ENCODE measurements at regions not wholly inside any gene's neighbourhood (a gene's known extent, or its start where the extent isn't known, plus 50 kb on each side); places are given as distances from the start of the nearest gene placed in this dataset.
A peak's percentile ranks its signal among the peaks of the same experiment; 100 is the strongest.

GRCh38 chr5:57581772-57582171 is 99.2 kb upstream of the ACTBL2 start:
- no peak for DNase-seq

- no peak for DNase-seq
Measured at GRCh38 chr5:57581222-57581621, 98.6 kb upstream of the ACTBL2 start.

GRCh38 chr5:57577432-57578175 is 95.0 kb upstream of the ACTBL2 start:
- DNase-seq: no peak

- DNase-seq: no peak
Measured at GRCh38 chr5:57576317-57576716, 93.7 kb upstream of the ACTBL2 start.

- DNase-seq: no peak
Measured at GRCh38 chr5:57575839-57576238, 93.2 kb upstream of the ACTBL2 start.

GRCh38 chr5:57572461-57572860 is 89.8 kb upstream of the ACTBL2 start:
- no peak for DNase-seq

- no peak for DNase-seq
Measured at GRCh38 chr5:57569601-57570000, 87.0 kb upstream of the ACTBL2 start.

GRCh38 chr5:57568136-57568535 is 85.5 kb upstream of the ACTBL2 start:
- DNase-seq: no peak

GRCh38 chr5:57566914-57567313 is 84.3 kb upstream of the ACTBL2 start:
- no peak for DNase-seq

- DNase-seq: no peak
Measured at GRCh38 chr5:57561231-57561842, 78.7 kb upstream of the ACTBL2 start.

- DNase-seq: no peak
Measured at GRCh38 chr5:57559110-57559635, 76.6 kb upstream of the ACTBL2 start.

GRCh38 chr5:57552033-57552432 is 69.4 kb upstream of the ACTBL2 start:
- DNase-seq: no peak

- DNase-seq: no peak
Measured at GRCh38 chr5:57551251-57551650, 68.6 kb upstream of the ACTBL2 start.

GRCh38 chr5:57550132-57550531 is 67.5 kb upstream of the ACTBL2 start:
- no peak for DNase-seq

- DNase-seq: no peak
Measured at GRCh38 chr5:57549566-57549965, 67.0 kb upstream of the ACTBL2 start.

- DNase-seq: no peak
Measured at GRCh38 chr5:57540823-57541222, 58.2 kb upstream of the ACTBL2 start.

- no peak for DNase-seq
Measured at GRCh38 chr5:57539281-57539701, 56.7 kb upstream of the ACTBL2 start.

- DNase-seq: peak; percentile 9
Measured at GRCh38 chr5:57538341-57538955, 55.8 kb upstream of the ACTBL2 start.

- DNase-seq: no peak
Measured at GRCh38 chr5:57537811-57538210, 55.2 kb upstream of the ACTBL2 start.

GRCh38 chr5:57532513-57533497 is 50.2 kb upstream of the ACTBL2 start:
- DNase-seq: peak; percentile 64
